HepG2 (cell line): ENCODE measurements at regions not wholly inside any gene's neighbourhood (a gene's known extent, or its start where the extent isn't known, plus 50 kb on each side); places are given as distances from the start of the nearest gene placed in this dataset.
"Not testable (repeated sequence)": the region's sequence is repeated elsewhere in the genome, so short reads cannot be mapped to it uniquely, and the experiment has no call there.

Experiments used
- ATAC-seq: fragments of 200-7000 bp; cut with Tn5 transposase; 3 replicates; pipeline ENCODE4 v1.9.1; 2020; ENCODE audit warnings: mild to moderate bottlenecking, moderate library complexity
- BruUV-seq: library from RNA; stranded (reverse); fragments of 400-500 nt; replicated peaks from 2 replicates; lab custom pipeline; 2021; lab: Mats Ljungman, UMichigan
- CTCF ChIA-PET: fragments of 300-600 bp; formaldehyde crosslinking; extraction: SDS; loops from one replicate; lab custom pipeline; 2021; ENCODE audit warnings: low total read pairs, inconsistent platforms, low intra/inter-chr PET ratio; lab: Yijun Ruan, JAX
- POLR2A ChIA-PET: fragments of 350-600 bp; sonication (Branson Sonifier 250); formaldehyde crosslinking; loops from one replicate; lab custom pipeline; 2020; ENCODE audit warnings: antibody characterized with exemption, inconsistent platforms; lab: Yijun Ruan, JAX
- DNase-seq: peaks from one replicate; pipeline ENCODE4 v3.0.0-alpha.2; 2015; ENCODE audit warnings: low spot score
- FAIRE-seq: peaks from 3 replicates; lab custom pipeline; 2011; peaks lifted over from hg19 to GRCh38; lab: Jason Lieb, UNC
- H2AFZ ChIP-seq: one replicate; pipeline ENCODE4 v1.6.1; 2011; ENCODE audit warnings: low read length, inconsistent platforms
- H3K27ac ChIP-seq: fragments of 300-600 bp; 3 replicates; pipeline ENCODE4 v1.8.0; 2011; ENCODE audit warnings: mixed run types, mild to moderate bottlenecking, mixed read lengths, low read length, inconsistent platforms; ENCODE audit not compliant: insufficient read depth; ENCODE audit errors: extremely low read length
- H3K27me3 ChIP-seq, 2 experiments: fragments of 200-600 bp in 1 of 2; 2 replicates in 1 of 2; 3 replicates in 1 of 2; pipeline versions ENCODE4 v1.6.0 to v1.8.0; 2011; ENCODE audit warnings: low read length in 2 of 2, mild to moderate bottlenecking in 2 of 2, moderate library complexity in 2 of 2, inconsistent platforms in 1 of 2; ENCODE audit not compliant: insufficient read depth in 2 of 2, control insufficient read depth in 1 of 2
- H3K36me3 ChIP-seq, 2 experiments: fragments of 200-600 bp in 1 of 2; replicated peaks in 1 of 2; 2 replicates in 1 of 2; 3 replicates in 1 of 2; pipeline versions ENCODE4 v1.5.1 to v1.8.0; 2011; ENCODE audit warnings: low read length in 2 of 2, inconsistent platforms in 1 of 2; ENCODE audit not compliant: insufficient read depth in 2 of 2, control insufficient read depth in 1 of 2
- H3K4me1 ChIP-seq: 2 replicates; pipeline ENCODE4 v1.5.1; 2012; ENCODE audit warnings: low read length, inconsistent platforms; ENCODE audit not compliant: insufficient read depth
- H3K4me2 ChIP-seq: 2 replicates; pipeline ENCODE4 v1.6.0; 2011; ENCODE audit warnings: low read depth, low read length, inconsistent platforms
- H3K4me3 ChIP-seq, 3 experiments: fragments of 200-600 bp in 1 of 3; sonication (generic), shearing (Covaris generic) in 1 of 3; replicated peaks in 1 of 3; 2 replicates each; pipeline ENCODE4 v1.5.1; 2011 to 2016; ENCODE audit warnings: low read length in 3 of 3, inconsistent platforms in 2 of 3, low read depth in 2 of 3, mild to moderate bottlenecking in 2 of 3, control low read depth in 1 of 3, mixed read lengths in 1 of 3; ENCODE audit not compliant: insufficient read depth in 1 of 3
- H3K79me2 ChIP-seq: one replicate; pipeline ENCODE4 v1.6.1; 2011; ENCODE audit warnings: low read length, inconsistent platforms; ENCODE audit not compliant: insufficient read depth
- H3K9ac ChIP-seq: 2 replicates; pipeline ENCODE4 v1.6.0; 2011; ENCODE audit warnings: mild to moderate bottlenecking, low read depth, low read length, inconsistent platforms; ENCODE audit not compliant: insufficient read depth
- H3K9me3 ChIP-seq: 2 replicates; pipeline ENCODE4 v1.5.1; 2012; ENCODE audit warnings: mild to moderate bottlenecking, low read length
- H4K20me1 ChIP-seq: 2 replicates; pipeline ENCODE4 v1.6.0; 2011; ENCODE audit warnings: inconsistent platforms, mild to moderate bottlenecking, low read length, moderate library complexity; ENCODE audit not compliant: insufficient read depth
- RBFOX2 ChIP-seq: fragments of 200-400 bp; formaldehyde crosslinking; IDR thresholded peaks from 2 replicates; pipeline ENCODE4 v1.6.1; 2017; ENCODE audit warnings: low read depth, mild to moderate bottlenecking, low read length
- WGBS: methylation state at CpG from one replicate; pipeline ENCODE4 v1.1.6; 2017; ENCODE audit warnings: low lambda C conversion rate; 5-methylcytosine and 5-hydroxymethylcytosine counted together
- in situ Hi-C: cut with HindIII; loops from 2 replicates; pipeline ENCODE4 v1.10.0; 2017; ENCODE audit warnings: low pct_unique_long_range_greater_than_20kb; ENCODE audit not compliant: extremely low pct_ligation_motif_present
- intact Hi-C: fragments of 100-400 bp; cut with micrococcal nuclease; formaldehyde crosslinking; loops from one replicate; pipeline ENCODE4 v1.10.0; 2022; ENCODE audit not compliant: unreplicated experiment

DNA sequence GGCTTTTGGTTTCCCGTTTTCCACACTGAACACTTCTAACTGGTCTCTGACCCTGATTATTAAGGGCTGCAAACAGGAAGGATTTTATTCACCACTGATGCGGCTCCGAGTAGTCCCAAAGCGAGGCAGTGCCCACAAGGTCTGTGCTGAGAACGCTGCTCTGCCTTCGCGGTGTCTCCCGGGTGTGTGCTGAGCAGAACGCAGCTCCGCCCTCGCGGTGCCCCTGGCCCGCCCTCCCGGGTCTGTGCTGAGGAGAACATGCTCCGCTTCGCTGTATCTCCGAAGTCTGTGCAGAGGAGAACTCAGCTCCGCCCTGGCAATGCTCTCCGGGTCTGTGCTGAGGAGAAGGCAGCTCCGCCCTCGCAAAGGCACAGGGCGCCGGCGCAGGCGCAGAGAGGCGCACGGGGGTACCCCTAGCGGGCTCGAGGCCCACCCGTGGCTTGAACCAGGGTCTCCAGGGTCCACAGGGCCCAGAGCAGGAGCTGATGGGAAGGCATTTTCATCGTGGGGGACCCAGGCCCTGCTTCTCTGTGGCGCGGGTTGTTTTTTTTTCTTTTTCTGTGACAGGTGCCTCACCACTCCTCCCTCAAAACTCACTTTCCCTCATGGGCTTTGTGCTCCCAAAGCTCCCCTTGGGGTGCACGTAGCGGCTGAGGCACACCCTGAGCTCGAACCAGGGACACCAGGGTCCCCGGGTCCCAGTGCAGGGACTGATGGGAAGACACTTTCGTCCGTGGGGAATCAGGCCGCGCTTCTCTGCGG, 167.7 kb upstream of the ZNG1F start:
- H3K4me1 ChIP-seq, DNase-seq, in situ Hi-C loops, intact Hi-C loops, H4K20me1 ChIP-seq, FAIRE-seq, H3K79me2 ChIP-seq, H2AFZ ChIP-seq, H3K4me2 ChIP-seq, H3K27ac ChIP-seq, ATAC-seq, CTCF ChIA-PET, H3K9ac ChIP-seq, POLR2A ChIA-PET, H3K27me3 ChIP-seq, BruUV-seq, H3K4me3 ChIP-seq, H3K9me3 ChIP-seq, H3K36me3 ChIP-seq: not testable (repeated sequence)
- 0 out of 2 replicates have a peak, but pooled peaks have one; percentile 23 for TF ChIP-seq RBFOX2
- WGBS, result 85% methylated on average over 7 of the region's 42 CpGs

DNA sequence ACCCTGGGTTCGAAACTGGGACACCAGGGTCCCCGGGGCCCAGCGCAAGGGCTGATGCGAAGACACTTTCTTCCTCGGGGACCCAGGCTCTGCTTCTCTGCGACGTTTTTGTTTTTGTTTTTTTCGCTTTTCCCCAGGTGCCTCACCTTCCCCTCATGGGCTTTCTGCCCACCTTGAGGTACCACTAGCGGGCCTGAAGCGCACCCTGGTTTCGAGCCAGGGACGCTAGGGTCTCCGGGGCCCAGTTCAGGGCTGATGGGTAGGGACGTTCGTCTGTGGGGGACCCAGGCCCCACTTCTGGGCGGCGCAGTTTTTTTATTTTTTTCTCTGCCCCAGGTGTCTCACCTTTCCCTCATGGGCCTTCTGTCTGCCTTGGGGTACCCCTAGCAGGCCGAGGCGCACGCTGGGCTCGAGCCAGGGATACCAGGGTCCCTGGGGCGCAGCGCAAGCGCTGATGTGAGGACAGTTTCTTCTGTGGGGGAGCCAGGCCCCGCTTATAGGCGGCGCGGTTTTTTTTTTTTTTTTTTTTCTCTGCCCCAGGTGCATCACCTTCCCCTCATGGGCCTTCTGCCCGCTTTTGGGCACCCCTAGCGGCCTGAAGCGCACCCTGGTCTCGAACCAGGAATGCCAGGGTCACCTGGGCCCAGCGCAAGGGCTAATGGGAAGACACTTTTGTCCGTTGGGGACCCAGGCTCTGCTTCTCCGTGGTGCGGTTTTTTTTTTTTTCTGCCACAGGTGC, 166.8 kb upstream of the ZNG1F start:
- H4K20me1 ChIP-seq, H3K27ac ChIP-seq, DNase-seq, H3K79me2 ChIP-seq, intact Hi-C loops, H2AFZ ChIP-seq, H3K27me3 ChIP-seq, CTCF ChIA-PET, H3K9ac ChIP-seq, H3K4me3 ChIP-seq, POLR2A ChIA-PET, H3K4me2 ChIP-seq, H3K4me1 ChIP-seq, H3K36me3 ChIP-seq, BruUV-seq, in situ Hi-C loops, FAIRE-seq, ATAC-seq, H3K9me3 ChIP-seq: not testable (repeated sequence)
- WGBS, result 85% methylated on average over 18 of the region's 36 CpGs

DNA sequence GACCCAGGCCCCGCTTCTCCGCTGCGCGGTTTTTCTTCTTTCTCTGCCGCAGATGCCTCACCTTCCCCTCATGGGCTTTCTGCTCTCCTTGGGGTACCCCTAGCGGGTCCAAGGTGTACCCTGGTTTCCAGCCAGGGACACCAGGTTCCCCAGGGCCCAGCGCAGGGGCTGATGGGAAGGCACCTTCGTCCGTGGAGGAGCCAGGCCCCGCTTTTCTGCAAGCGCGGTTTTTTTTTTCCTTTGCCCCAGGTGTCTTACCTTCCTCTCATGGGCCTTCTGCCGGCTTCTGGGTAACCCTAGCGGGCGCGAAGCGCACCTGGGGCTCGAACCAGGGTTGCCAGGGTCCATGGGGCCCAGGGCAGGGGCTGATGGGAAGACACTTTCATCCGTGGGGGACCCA, 165.9 kb upstream of the ZNG1F start:
- H2AFZ ChIP-seq, H3K27ac ChIP-seq, H4K20me1 ChIP-seq, H3K9me3 ChIP-seq, CTCF ChIA-PET, H3K9ac ChIP-seq, POLR2A ChIA-PET, FAIRE-seq, H3K4me3 ChIP-seq, BruUV-seq, H3K4me1 ChIP-seq, H3K79me2 ChIP-seq, in situ Hi-C loops, H3K4me2 ChIP-seq, H3K36me3 ChIP-seq, DNase-seq, ATAC-seq, H3K27me3 ChIP-seq, intact Hi-C loops: not testable (repeated sequence)
- 85% methylated on average over 10 of the region's 19 CpGs for WGBS
